ENCODE measurements at regions not wholly inside any gene's neighbourhood (a gene's known extent, or its start where the extent isn't known, plus 50 kb on each side); places are given as distances from the start of the nearest gene placed in this dataset.
"Not testable (repeated sequence)": the region's sequence is repeated elsewhere in the genome, so short reads cannot be mapped to it uniquely, and the experiment has no call there.

DNA sequence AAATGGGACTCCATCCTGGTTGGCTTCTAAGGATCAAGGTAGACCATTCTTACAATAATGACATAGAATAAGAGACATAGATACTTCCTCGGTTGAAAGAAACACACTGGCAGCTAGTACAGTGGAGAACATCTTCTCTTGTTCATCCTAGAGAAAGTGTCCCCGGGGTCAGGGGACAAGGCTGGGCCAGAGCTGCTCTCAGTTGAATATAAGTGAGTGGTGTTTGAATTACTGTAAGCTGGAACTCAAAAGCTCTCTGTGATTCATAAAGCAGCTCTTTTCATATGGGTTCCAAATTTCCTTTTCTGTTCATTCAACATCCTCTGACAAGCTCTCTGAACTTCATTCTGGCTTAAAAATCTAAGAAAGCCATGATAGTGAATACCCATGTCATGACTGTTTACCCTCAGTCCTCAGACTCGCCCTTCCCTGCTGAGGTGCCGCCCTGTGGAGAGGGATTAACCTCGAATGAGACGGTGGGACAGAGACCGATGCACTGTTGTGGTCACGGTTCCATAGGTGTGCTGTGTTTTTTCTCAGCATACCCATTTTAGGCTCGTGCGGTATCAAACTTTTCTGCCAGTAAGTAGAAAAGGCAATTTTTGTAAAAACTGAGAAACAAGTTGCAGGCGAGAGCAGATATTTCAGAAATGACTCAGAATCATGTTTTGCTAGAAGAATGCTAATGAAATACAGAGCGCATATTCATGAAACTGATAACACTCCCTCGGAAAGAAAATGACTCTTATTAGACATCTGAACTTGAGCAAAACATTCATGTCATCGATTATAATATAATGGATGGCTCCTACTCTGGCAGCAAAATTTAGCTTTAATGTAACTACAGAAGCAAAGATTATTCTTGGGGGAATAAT is 351.1 kb downstream of the ANAPC1 start:
- not testable (repeated sequence) for H4K12ac ChIP-seq (ENCODE audit: low read depth, low read length); H2AK5ac ChIP-seq (ENCODE audit: low read length); H2BK5ac ChIP-seq (ENCODE audit: low read depth, low read length, poor library complexity); H3K79me1 ChIP-seq (ENCODE audit: low read length); H4K8ac ChIP-seq (ENCODE audit: low read depth, low read length); H2BK12ac ChIP-seq (ENCODE audit: low read length); H3K79me2 ChIP-seq (ENCODE audit: control insufficient read depth, insufficient read depth, low read length, poor library complexity); H3K27me3 ChIP-seq (ENCODE audit: insufficient read depth, low read length); H3K4me2 ChIP-seq (ENCODE audit: low read length); H3K9ac ChIP-seq (ENCODE audit: low read length); H3K14ac ChIP-seq (ENCODE audit: low read length); H3K23ac ChIP-seq (ENCODE audit: low read length); DNase-seq; H2AFZ ChIP-seq (ENCODE audit: insufficient read depth, low read length, poor library complexity); H3K27ac ChIP-seq (ENCODE audit: low read depth, low read length); H3K36me3 ChIP-seq (ENCODE audit: control insufficient read depth in 1 of 2, insufficient read depth in 2 of 2, low read length in 2 of 2); H4K91ac ChIP-seq (ENCODE audit: low read depth, low read length); H3K18ac ChIP-seq (ENCODE audit: low read length); H3K9me3 ChIP-seq (ENCODE audit: insufficient read depth, low read depth, low read length); H3K4me3 ChIP-seq (ENCODE audit: low read depth, low read length); H2BK120ac ChIP-seq (ENCODE audit: insufficient read depth, low read length, poor library complexity); H3K4ac ChIP-seq (ENCODE audit: low read depth, low read length); H3K4me1 ChIP-seq (ENCODE audit: control insufficient read depth in 1 of 2, insufficient read depth in 2 of 2, low read length in 2 of 2)
- WGBS (ENCODE audit: extremely low coverage, insufficient coverage, insufficient read length): no CpG with 5 or more reads among the region's 14 CpGs

- not testable (repeated sequence) for H4K91ac ChIP-seq (ENCODE audit: low read depth, low read length); H3K79me2 ChIP-seq (ENCODE audit: control insufficient read depth, insufficient read depth, low read length, poor library complexity); H3K18ac ChIP-seq (ENCODE audit: low read length); H3K36me3 ChIP-seq (ENCODE audit: control insufficient read depth in 1 of 2, insufficient read depth in 2 of 2, low read length in 2 of 2); DNase-seq; H3K23ac ChIP-seq (ENCODE audit: low read length); H4K12ac ChIP-seq (ENCODE audit: low read depth, low read length); H3K4me1 ChIP-seq (ENCODE audit: control insufficient read depth in 1 of 2, insufficient read depth in 2 of 2, low read length in 2 of 2); H2AK5ac ChIP-seq (ENCODE audit: low read length); H2BK120ac ChIP-seq (ENCODE audit: insufficient read depth, low read length, poor library complexity); H3K9me3 ChIP-seq (ENCODE audit: insufficient read depth, low read depth, low read length); H3K4me3 ChIP-seq (ENCODE audit: low read depth, low read length); H3K27ac ChIP-seq (ENCODE audit: low read depth, low read length); H3K9ac ChIP-seq (ENCODE audit: low read length); H3K27me3 ChIP-seq (ENCODE audit: insufficient read depth, low read length); H2BK12ac ChIP-seq (ENCODE audit: low read length); H3K4ac ChIP-seq (ENCODE audit: low read depth, low read length); H2AFZ ChIP-seq (ENCODE audit: insufficient read depth, low read length, poor library complexity); H3K79me1 ChIP-seq (ENCODE audit: low read length); H3K14ac ChIP-seq (ENCODE audit: low read length); H2BK5ac ChIP-seq (ENCODE audit: low read depth, low read length, poor library complexity); H4K8ac ChIP-seq (ENCODE audit: low read depth, low read length); H3K4me2 ChIP-seq (ENCODE audit: low read length)
- WGBS (ENCODE audit: extremely low coverage, insufficient coverage, insufficient read length): no CpG with 5 or more reads among the region's 8 CpGs
These were observed 350.3 kb downstream of the ANAPC1 start for GRCh38 chr2:111533557-111534247.

- Histone ChIP-seq H3K9ac (ENCODE audit: low read length) (no peak overlapping the region), H2BK5ac (ENCODE audit: low read depth, low read length, poor library complexity) (peak overlapping the region; percentile 17), H3K27ac (ENCODE audit: low read depth, low read length) (no peak overlapping the region), H4K8ac (ENCODE audit: low read depth, low read length) (no peak overlapping the region), H3K79me1 (ENCODE audit: low read length) (no peaks in the 10 kb centered on the region), H3K9me3 (ENCODE audit: insufficient read depth, low read depth, low read length) (peaks cover 2% of the 10 kb centered on the region), H3K4ac (ENCODE audit: low read depth, low read length) (no peak overlapping the region), H3K4me1 (ENCODE audit: control insufficient read depth in 1 of 2, insufficient read depth in 2 of 2, low read length in 2 of 2) (peaks cover 2 to 6% of the 10 kb centered on the region in 2 experiments), H3K14ac (ENCODE audit: low read length) (no peak overlapping the region), H2AK5ac (ENCODE audit: low read length) (peak overlapping the region; percentile 79), H3K27me3 (ENCODE audit: insufficient read depth, low read length) (no peaks in the 10 kb centered on the region), H3K36me3 (ENCODE audit: control insufficient read depth in 1 of 2, insufficient read depth in 2 of 2, low read length in 2 of 2) (no peaks in the 10 kb centered on the region), H3K4me2 (ENCODE audit: low read length) (no peak overlapping the region), H4K91ac (ENCODE audit: low read depth, low read length) (no peak overlapping the region), H3K4me3 (ENCODE audit: low read depth, low read length) (no peak overlapping the region), H3K79me2 (ENCODE audit: control insufficient read depth, insufficient read depth, low read length, poor library complexity) (no peaks in the 10 kb centered on the region), H2BK12ac (ENCODE audit: low read length) (peak overlapping the region; percentile 66), H3K23ac (ENCODE audit: low read length) (no peak overlapping the region), H2AFZ (ENCODE audit: insufficient read depth, low read length, poor library complexity) (no peak overlapping the region), H2BK120ac (ENCODE audit: insufficient read depth, low read length, poor library complexity) (no peak overlapping the region), H4K12ac (ENCODE audit: low read depth, low read length) (no peak overlapping the region), H3K18ac (ENCODE audit: low read length) (no peak overlapping the region)
- DNase-seq: no peak
- WGBS (ENCODE audit: extremely low coverage, insufficient coverage, insufficient read length): no CpG with 5 or more reads among the region's 4 CpGs
These were observed 349.1 kb downstream of the ANAPC1 start for GRCh38 chr2:111534910-111535352.

DNA sequence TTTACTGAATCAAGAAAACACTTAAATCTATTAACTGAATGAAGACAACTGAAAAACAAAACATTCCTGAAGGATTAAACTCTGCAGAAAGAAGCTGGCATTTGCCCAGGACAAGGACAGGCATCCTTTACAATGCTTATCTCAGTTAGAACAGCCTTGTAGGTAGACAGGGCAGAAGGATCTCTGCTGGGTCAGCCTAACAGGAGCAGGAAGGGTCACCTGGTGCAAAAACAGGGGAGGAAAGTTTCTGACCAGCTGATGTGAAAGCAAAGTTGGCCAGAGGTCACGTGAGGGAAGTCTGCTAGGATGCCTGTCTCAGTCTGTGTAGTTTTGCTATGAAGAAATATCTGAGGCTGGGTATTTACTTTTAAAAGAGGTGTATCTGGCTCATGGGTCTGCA is 348.6 kb downstream of the ANAPC1 start:
- H3K36me3 ChIP-seq (ENCODE audit: control insufficient read depth in 1 of 2, insufficient read depth in 2 of 2, low read length in 2 of 2): no peaks in the 10 kb centered on the region
- no peak overlapping the region for H3K18ac ChIP-seq (ENCODE audit: low read length)
- H3K27ac ChIP-seq (ENCODE audit: low read depth, low read length): no peak overlapping the region
- no peak overlapping the region for H4K8ac ChIP-seq (ENCODE audit: low read depth, low read length)
- WGBS (ENCODE audit: extremely low coverage, insufficient coverage, insufficient read length): no CpG with 5 or more reads among the region's 1 CpG
- H3K9ac ChIP-seq (ENCODE audit: low read length): no peak overlapping the region
- H3K4me2 ChIP-seq (ENCODE audit: low read length): no peak overlapping the region
- H3K4ac ChIP-seq (ENCODE audit: low read depth, low read length): no peak overlapping the region
- no peak overlapping the region for H2BK12ac ChIP-seq (ENCODE audit: low read length)
- H3K79me1 ChIP-seq (ENCODE audit: low read length): no peaks in the 10 kb centered on the region
- H3K14ac ChIP-seq (ENCODE audit: low read length): no peak overlapping the region
- H3K79me2 ChIP-seq (ENCODE audit: control insufficient read depth, insufficient read depth, low read length, poor library complexity): no peaks in the 10 kb centered on the region
- H3K4me1 ChIP-seq (ENCODE audit: control insufficient read depth in 1 of 2, insufficient read depth in 2 of 2, low read length in 2 of 2): peaks cover 2 to 6% of the 10 kb centered on the region in 2 experiments
- H4K91ac ChIP-seq (ENCODE audit: low read depth, low read length): no peak overlapping the region
- no peak overlapping the region for H2AK5ac ChIP-seq (ENCODE audit: low read length)
- peaks cover 2% of the 10 kb centered on the region for H3K9me3 ChIP-seq (ENCODE audit: insufficient read depth, low read depth, low read length)
- H3K23ac ChIP-seq (ENCODE audit: low read length): no peak overlapping the region
- no peaks in the 10 kb centered on the region for H3K27me3 ChIP-seq (ENCODE audit: insufficient read depth, low read length)
- no peak overlapping the region for H2AFZ ChIP-seq (ENCODE audit: insufficient read depth, low read length, poor library complexity)
- H3K4me3 ChIP-seq (ENCODE audit: low read depth, low read length): no peak overlapping the region
- no peak overlapping the region for H2BK120ac ChIP-seq (ENCODE audit: insufficient read depth, low read length, poor library complexity)
- DNase-seq: no peak
- no peak overlapping the region for H4K12ac ChIP-seq (ENCODE audit: low read depth, low read length)
- no peak overlapping the region for H2BK5ac ChIP-seq (ENCODE audit: low read depth, low read length, poor library complexity)
